ENCODE measurements at regions not wholly inside any gene's neighbourhood (a gene's known extent, or its start where the extent isn't known, plus 50 kb on each side); places are given as distances from the start of the nearest gene placed in this dataset.

DNA sequence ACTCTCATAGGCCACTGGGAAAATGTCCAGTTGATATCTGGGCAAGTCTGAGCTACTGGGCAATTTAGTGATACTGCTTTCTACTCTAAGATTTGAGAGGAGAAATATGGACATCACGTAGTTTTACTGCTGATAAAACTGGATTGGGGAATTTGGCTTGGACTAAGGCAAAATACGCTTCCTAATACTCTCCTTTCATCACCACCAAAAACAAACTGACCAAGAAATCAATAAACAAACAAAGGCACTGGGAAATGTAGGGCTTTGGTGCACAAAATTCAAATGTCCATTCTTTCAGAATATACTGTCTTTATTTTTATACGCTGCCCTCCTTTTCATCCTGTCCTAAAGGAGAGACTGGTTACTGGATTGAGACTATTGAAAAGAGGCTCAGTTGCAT is 145.1 kb upstream of the SP8 start:
- Histone ChIP-seq H3K27ac (ENCODE audit: low read length) (no peak overlapping the region), H3K79me2 (ENCODE audit: insufficient read depth, low read length) (no peaks in the 10 kb centered on the region), H3K27me3 (ENCODE audit: insufficient read depth, low read length, poor library complexity) (no peaks in the 10 kb centered on the region), H3K36me3 (ENCODE audit: insufficient read depth, low read length) (no peaks in the 10 kb centered on the region), H4K20me1 (ENCODE audit: insufficient read depth, low read length) (no peaks in the 10 kb centered on the region), H3K4me1 (ENCODE audit: insufficient read depth, low read length) (no peaks in the 10 kb centered on the region), H2AFZ (ENCODE audit: low read depth, low read length) (no peak overlapping the region), H3K4me3 (ENCODE audit: low read depth in 1 of 2, low read length in 2 of 2) (no peak overlapping the region), H3K9me3 (ENCODE audit: insufficient read depth, low read length, severe bottlenecking) (no peaks in the 10 kb centered on the region), H3K4me2 (ENCODE audit: insufficient read depth, low read length) (no peak overlapping the region), H3K9ac (ENCODE audit: low read depth, low read length) (no peak overlapping the region)
- TF ChIP-seq CTCF (IDR thresholded peaks at IDR 0.05; ENCODE audit: borderline replicate concordance, extremely low read depth, low read length, poor library complexity, severe bottlenecking) = no peak
- TF ChIP-seq EZH2 (IDR thresholded peaks at IDR 0.05; ENCODE audit: borderline replicate concordance, low read depth, low read length, severe bottlenecking) = no peak
- ATAC-seq (ENCODE audit: insufficient read depth, low read depth) (no peak), DNase-seq (no peak)

DNA sequence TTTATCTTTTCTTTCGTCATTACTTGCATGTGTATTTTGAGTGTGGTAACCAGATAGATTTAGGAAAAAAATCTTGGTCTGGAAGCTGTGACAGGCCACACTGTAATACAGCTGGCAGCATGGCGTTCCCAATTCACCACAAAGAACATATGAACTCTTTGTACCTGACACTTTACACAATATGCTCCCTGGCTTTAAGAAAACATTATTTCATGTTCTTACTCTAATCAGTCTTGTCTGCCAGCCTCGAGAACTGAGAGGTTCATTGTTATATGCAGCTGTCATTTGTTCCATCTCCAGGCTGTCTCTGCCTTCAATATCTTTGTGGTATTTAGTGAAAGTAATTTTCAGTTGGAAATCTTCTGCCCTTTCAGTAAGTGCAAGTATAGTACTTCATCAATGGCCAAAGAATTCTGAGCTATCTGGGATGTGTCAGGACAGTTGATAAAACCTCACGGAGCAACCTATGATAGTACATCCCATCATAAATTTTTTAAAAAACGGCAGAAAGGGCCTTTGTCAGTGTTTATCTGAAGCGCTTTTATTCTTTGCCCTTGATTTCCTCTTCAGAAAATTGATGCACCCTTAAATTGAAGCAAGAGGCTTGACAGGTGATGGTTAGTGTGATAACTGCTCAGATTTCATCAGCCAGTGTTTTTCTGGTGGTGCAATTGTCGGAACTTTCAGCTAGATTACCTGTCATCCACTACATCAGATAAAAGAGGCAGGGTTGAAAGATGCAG is 146.3 kb upstream of the SP8 start:
- Histone ChIP-seq H4K20me1 (ENCODE audit: insufficient read depth, low read length) (no peaks in the 10 kb centered on the region), H2AFZ (ENCODE audit: low read depth, low read length) (no peak overlapping the region), H3K27ac (ENCODE audit: low read length) (no peak overlapping the region), H3K4me2 (ENCODE audit: insufficient read depth, low read length) (no peak overlapping the region), H3K9ac (ENCODE audit: low read depth, low read length) (no peak overlapping the region), H3K27me3 (ENCODE audit: insufficient read depth, low read length, poor library complexity) (no peaks in the 10 kb centered on the region), H3K9me3 (ENCODE audit: insufficient read depth, low read length, severe bottlenecking) (no peaks in the 10 kb centered on the region), H3K79me2 (ENCODE audit: insufficient read depth, low read length) (no peaks in the 10 kb centered on the region), H3K36me3 (ENCODE audit: insufficient read depth, low read length) (no peaks in the 10 kb centered on the region), H3K4me3 (ENCODE audit: low read depth in 1 of 2, low read length in 2 of 2) (no peak overlapping the region), H3K4me1 (ENCODE audit: insufficient read depth, low read length) (no peaks in the 10 kb centered on the region)
- no peak for TF ChIP-seq EZH2 (IDR thresholded peaks at IDR 0.05; ENCODE audit: borderline replicate concordance, low read depth, low read length, severe bottlenecking)
- TF ChIP-seq CTCF (IDR thresholded peaks at IDR 0.05; ENCODE audit: borderline replicate concordance, extremely low read depth, low read length, poor library complexity, severe bottlenecking) = no peak
- ATAC-seq (ENCODE audit: insufficient read depth, low read depth) (no peak), DNase-seq (no peak)

- ATAC-seq (ENCODE audit: insufficient read depth, low read depth) = no peak
- Histone ChIP-seq H3K79me2 (ENCODE audit: insufficient read depth, low read length) (no peaks in the 10 kb centered on the region), H3K9me3 (ENCODE audit: insufficient read depth, low read length, severe bottlenecking) (no peaks in the 10 kb centered on the region), H3K4me2 (ENCODE audit: insufficient read depth, low read length) (no peak overlapping the region), H3K4me1 (ENCODE audit: insufficient read depth, low read length) (no peaks in the 10 kb centered on the region), H3K27ac (ENCODE audit: low read length) (no peak overlapping the region), H3K36me3 (ENCODE audit: insufficient read depth, low read length) (no peaks in the 10 kb centered on the region), H4K20me1 (ENCODE audit: insufficient read depth, low read length) (no peaks in the 10 kb centered on the region), H3K4me3 (ENCODE audit: low read depth in 1 of 2, low read length in 2 of 2) (no peak overlapping the region), H3K9ac (ENCODE audit: low read depth, low read length) (no peak overlapping the region), H2AFZ (ENCODE audit: low read depth, low read length) (no peak overlapping the region), H3K27me3 (ENCODE audit: insufficient read depth, low read length, poor library complexity) (no peaks in the 10 kb centered on the region)
- TF ChIP-seq EZH2 (IDR thresholded peaks at IDR 0.05; ENCODE audit: borderline replicate concordance, low read depth, low read length, severe bottlenecking) (no peak), CTCF (IDR thresholded peaks at IDR 0.05; ENCODE audit: borderline replicate concordance, extremely low read depth, low read length, poor library complexity, severe bottlenecking) (no peak)
- DNase-seq = no peak
Observed at GRCh38 chr7:20945451-20945850, 158.8 kb upstream of the SP8 start.

Data from DND-41 (cell line).